K562 (cell line): ENCODE measurements at regions not wholly inside any gene's neighbourhood (a gene's known extent, or its start where the extent isn't known, plus 50 kb on each side); places are given as distances from the start of the nearest gene placed in this dataset.

Source experiments
- BRF2 ChIP-seq: IDR thresholded peaks from 3 replicates; pipeline ENCODE4 v1.6.1; 2011; ENCODE audit warnings: borderline replicate concordance, mild to moderate bottlenecking; ENCODE audit not compliant: insufficient read length, insufficient read depth
- CTCF ChIP-seq, 3 experiments: IDR thresholded peaks in 2 of 3; conservative IDR thresholded peaks in 1 of 3; 2 replicates each; pipeline ENCODE4 v1.5.1; 2011 to 2012; ENCODE audit warnings: low read length in 3 of 3, mild to moderate bottlenecking in 3 of 3, control low read depth in 2 of 3, improper control_type of control experiment in 1 of 3, inconsistent platforms in 1 of 3, low read depth in 1 of 3, mixed read lengths in 1 of 3, moderate library complexity in 1 of 3; ENCODE audit not compliant: insufficient read depth in 2 of 3
- GABPB2 ChIP-seq: fragments of 250-450 bp; sonication (Bioruptor Pico); conservative IDR thresholded peaks from 2 replicates; pipeline ENCODE4 v1.5.1; 2021; ENCODE audit warnings: mild to moderate bottlenecking
- GMEB1 ChIP-seq: fragments of 250-450 bp; sonication (Bioruptor Pico); IDR thresholded peaks from 2 replicates; pipeline ENCODE4 v1.4.0; 2020; ENCODE audit warnings: mild to moderate bottlenecking
- L3MBTL2 ChIP-seq: fragments of 450-650 bp; IDR thresholded peaks from 2 replicates; pipeline ENCODE4 v1.6.1; 2016; ENCODE audit warnings: mild to moderate bottlenecking, moderate library complexity
- MYC ChIP-seq, 2 experiments: fragments of 250-450 bp in 1 of 2; sonication (Bioruptor Pico) in 1 of 2; IDR thresholded peaks; 2 replicates each; pipeline versions ENCODE4 v1.5.1 to v1.6.1; 2012 to 2021; ENCODE audit warnings: low read depth in 2 of 2, borderline replicate concordance in 1 of 2, improper control_type of control experiment in 1 of 2, low read length in 1 of 2, mild to moderate bottlenecking in 1 of 2, moderate library complexity in 1 of 2
- POLR2A ChIP-seq: fragments of 450-650 bp; conservative IDR thresholded peaks from 2 replicates; pipeline ENCODE4 v1.6.1; 2016
- SIN3A ChIP-seq, 2 experiments: fragments of 150-350 bp in 1 of 2; IDR thresholded peaks; 2 replicates each; pipeline ENCODE4 v1.6.1; 2011 to 2016; ENCODE audit warnings: borderline replicate concordance in 2 of 2, low read depth in 2 of 2, low read length in 2 of 2, mild to moderate bottlenecking in 2 of 2, moderate library complexity in 2 of 2; ENCODE audit not compliant: control insufficient read depth in 1 of 2
- SP1 ChIP-seq: sonication (generic); formaldehyde crosslinking; IDR thresholded peaks from 2 replicates; pipeline ENCODE4 v1.8.1; 2022; ENCODE audit warnings: mild to moderate bottlenecking, missing genetic modification reagents
- SP2 ChIP-seq: IDR thresholded peaks from 2 replicates; pipeline ENCODE4 v1.6.1; 2011; ENCODE audit warnings: mild to moderate bottlenecking, low read depth, low read length, moderate library complexity; ENCODE audit not compliant: poor library complexity, severe bottlenecking; ENCODE audit errors: extremely low read depth
- TAF1 ChIP-seq: IDR thresholded peaks from 2 replicates; pipeline ENCODE4 v1.6.1; 2011; ENCODE audit warnings: mild to moderate bottlenecking, low read length, moderate library complexity; ENCODE audit not compliant: insufficient read depth, control insufficient read depth, severe bottlenecking; ENCODE audit errors: extremely low read depth
- TEAD4 ChIP-seq, 2 experiments: sonication (generic) in 1 of 2; formaldehyde crosslinking in 1 of 2; IDR thresholded peaks; 2 replicates each; pipeline versions ENCODE4 v1.6.1 to v1.8.0; 2012 to 2022; ENCODE audit warnings: borderline replicate concordance in 1 of 2, inconsistent platforms in 1 of 2, low read length in 1 of 2, mild to moderate bottlenecking in 1 of 2, missing genetic modification reagents in 1 of 2
- ZNF324 ChIP-seq: fragments of 250-450 bp; sonication (Bioruptor Pico); IDR thresholded peaks from 2 replicates; pipeline ENCODE4 v1.4.0; 2020; ENCODE audit warnings: mild to moderate bottlenecking
- ZNF766 ChIP-seq: fragments of 200-800 bp; sonication (Bioruptor generic); conservative IDR thresholded peaks from 2 replicates; pipeline ENCODE4 v1.6.1; 2016; ENCODE audit warnings: missing genetic modification characterization, missing compliant biosample characterization

GRCh38 chr14:98925354-98926040 lies 346.5 kb downstream of the BCL11B start:
- TF ChIP-seq CTCF (IDR thresholded peaks at IDR 0.05 in 2 of 3, conservative IDR thresholded peaks at IDR 0.05 in 1 of 3; ENCODE audit: insufficient read depth in 2 of 3, low read depth in 1 of 3, low read length in 3 of 3) (no peak), ZNF324 (CRISPR knock-in tag) (no peak), SP2 (no peak), GMEB1 (no peak), ZNF766 (no peak), SIN3A (IDR thresholded peaks at IDR 0.05; ENCODE audit: borderline replicate concordance in 2 of 2, control insufficient read depth in 1 of 2, low read depth in 2 of 2, low read length in 2 of 2) (no peak), TEAD4 (IDR thresholded peaks at IDR 0.05; ENCODE audit: low read length) (no peak), TEAD4 (CRISPR knock-in tag; IDR thresholded peaks at IDR 0.05; ENCODE audit: borderline replicate concordance) (no peak), POLR2A (no peak), MYC (IDR thresholded peaks at IDR 0.05; ENCODE audit: low read depth, low read length) (no peak), MYC (CRISPR knock-in tag; IDR thresholded peaks at IDR 0.05; ENCODE audit: borderline replicate concordance, low read depth) (no peak), L3MBTL2 (no peak), BRF2 (no peak), TAF1 (no peak), SP1 (CRISPR knock-in tag) (no peak), GABPB2 (CRISPR knock-in tag) (no peak)
